Adrenal gland (tissue), 5 donors: ENCODE measurements at regions not wholly inside any gene's neighbourhood (a gene's known extent, or its start where the extent isn't known, plus 50 kb on each side); places are given as distances from the start of the nearest gene placed in this dataset.

ENCODE experiments used
- POLR2A ChIP-seq, 2 donors: fragments of 450-650 bp; IDR thresholded peaks; one replicate each; pipeline ENCODE4 v1.6.1; 2017; ENCODE audit warnings: antibody characterized with exemption in 2 of 2, mild to moderate bottlenecking in 2 of 2, moderate library complexity in 1 of 2
- TF ChIP-seq, protein P1 (sequence below), 6 experiments: fragments of 450-650 bp in 4 of 6; fragments of 200-600 bp in 2 of 6; sonication (generic) in 1 of 6; IDR thresholded peaks; 1 replicate in 5 of 6; 2 replicates in 1 of 6; pipeline versions ENCODE4 v1.5.1 to v1.8.0; 2016 to 2021; ENCODE audit warnings: antibody characterized with exemption in 6 of 6, mild to moderate bottlenecking in 2 of 6, moderate library complexity in 1 of 6
- donor health status: DM: no; HTN: no; CAD: no.

GRCh38 chr2:40773291-40773690, 321.4 kb upstream of the SLC8A1 start:
- TF ChIP-seq, protein P1, sequence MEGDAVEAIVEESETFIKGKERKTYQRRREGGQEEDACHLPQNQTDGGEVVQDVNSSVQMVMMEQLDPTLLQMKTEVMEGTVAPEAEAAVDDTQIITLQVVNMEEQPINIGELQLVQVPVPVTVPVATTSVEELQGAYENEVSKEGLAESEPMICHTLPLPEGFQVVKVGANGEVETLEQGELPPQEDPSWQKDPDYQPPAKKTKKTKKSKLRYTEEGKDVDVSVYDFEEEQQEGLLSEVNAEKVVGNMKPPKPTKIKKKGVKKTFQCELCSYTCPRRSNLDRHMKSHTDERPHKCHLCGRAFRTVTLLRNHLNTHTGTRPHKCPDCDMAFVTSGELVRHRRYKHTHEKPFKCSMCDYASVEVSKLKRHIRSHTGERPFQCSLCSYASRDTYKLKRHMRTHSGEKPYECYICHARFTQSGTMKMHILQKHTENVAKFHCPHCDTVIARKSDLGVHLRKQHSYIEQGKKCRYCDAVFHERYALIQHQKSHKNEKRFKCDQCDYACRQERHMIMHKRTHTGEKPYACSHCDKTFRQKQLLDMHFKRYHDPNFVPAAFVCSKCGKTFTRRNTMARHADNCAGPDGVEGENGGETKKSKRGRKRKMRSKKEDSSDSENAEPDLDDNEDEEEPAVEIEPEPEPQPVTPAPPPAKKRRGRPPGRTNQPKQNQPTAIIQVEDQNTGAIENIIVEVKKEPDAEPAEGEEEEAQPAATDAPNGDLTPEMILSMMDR (IDR thresholded peaks at IDR 0.05), result no peak
- TF ChIP-seq POLR2A (IDR thresholded peaks at IDR 0.05), result no peak
